Left ventricle myocardium inferior (tissue), 1 donor: ENCODE measurements at regions not wholly inside any gene's neighbourhood (a gene's known extent, or its start where the extent isn't known, plus 50 kb on each side); places are given as distances from the start of the nearest gene placed in this dataset.
"Not testable (repeated sequence)": the region's sequence is repeated elsewhere in the genome, so short reads cannot be mapped to it uniquely, and the experiment has no call there.

Experiments used
- DNase-seq: peaks from one replicate; pipeline ENCODE4 v3.0.0-alpha.2; 2020
- H3K27ac ChIP-seq: fragments of 200-600 bp; replicated peaks from 2 replicates; pipeline ENCODE4 v1.8.0; 2021
- H3K27me3 ChIP-seq: fragments of 200-600 bp; 2 replicates; pipeline ENCODE4 v1.8.0; 2021; ENCODE audit warnings: low read depth
- H3K36me3 ChIP-seq: fragments of 200-600 bp; 2 replicates; pipeline ENCODE4 v1.8.0; 2021
- H3K4me1 ChIP-seq: fragments of 200-600 bp; 2 replicates; pipeline ENCODE4 v1.8.0; 2021
- H3K4me3 ChIP-seq: fragments of 200-600 bp; 2 replicates; pipeline ENCODE4 v1.8.0; 2021; ENCODE audit warnings: mild to moderate bottlenecking, moderate library complexity
- H3K9me3 ChIP-seq: fragments of 200-600 bp; replicated peaks from 2 replicates; pipeline ENCODE4 v1.8.0; 2021
- intact Hi-C: fragments of 100-400 bp; cut with micrococcal nuclease; formaldehyde crosslinking; loops from one replicate; pipeline ENCODE4 v1.11.0; 2022
- TF ChIP-seq, protein P1 (sequence below): fragments of 200-600 bp; IDR thresholded peaks from 2 replicates; pipeline ENCODE4 v1.8.0; 2021; ENCODE audit warnings: antibody characterized with exemption, mild to moderate bottlenecking, borderline replicate concordance
- donor health status: DM: no; HTN: yes; CAD: no; lungs with severe emphysema.

DNA sequence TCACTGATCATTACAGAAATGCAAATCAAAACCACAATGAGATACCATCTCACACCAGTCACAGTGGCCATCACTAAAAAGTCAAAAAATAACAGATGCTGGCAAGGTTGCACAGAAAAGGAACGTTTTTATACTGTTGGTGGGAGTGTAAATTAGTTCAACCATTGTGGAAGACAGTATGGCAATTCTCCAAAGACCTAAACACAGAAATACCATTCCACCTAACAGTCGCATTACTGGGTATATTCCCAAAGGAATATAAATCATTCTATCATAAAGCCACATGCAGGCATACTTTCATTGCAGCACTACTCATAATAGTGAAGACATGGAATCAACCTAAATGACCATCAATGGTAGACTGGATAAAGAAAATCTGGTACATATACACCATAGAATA lies 83.2 kb upstream of the ARID5B start:
- H3K9me3 ChIP-seq, H3K27ac ChIP-seq, intact Hi-C loops, DNase-seq, H3K36me3 ChIP-seq, H3K27me3 ChIP-seq, H3K4me1 ChIP-seq, H3K4me3 ChIP-seq: not testable (repeated sequence)

- H3K27ac ChIP-seq: no peak overlapping the region
- H3K9me3 ChIP-seq: no peaks in the 10 kb centered on the region
- DNase-seq: no peak
- H3K4me3 ChIP-seq: no peak overlapping the region
- TF ChIP-seq, protein P1, sequence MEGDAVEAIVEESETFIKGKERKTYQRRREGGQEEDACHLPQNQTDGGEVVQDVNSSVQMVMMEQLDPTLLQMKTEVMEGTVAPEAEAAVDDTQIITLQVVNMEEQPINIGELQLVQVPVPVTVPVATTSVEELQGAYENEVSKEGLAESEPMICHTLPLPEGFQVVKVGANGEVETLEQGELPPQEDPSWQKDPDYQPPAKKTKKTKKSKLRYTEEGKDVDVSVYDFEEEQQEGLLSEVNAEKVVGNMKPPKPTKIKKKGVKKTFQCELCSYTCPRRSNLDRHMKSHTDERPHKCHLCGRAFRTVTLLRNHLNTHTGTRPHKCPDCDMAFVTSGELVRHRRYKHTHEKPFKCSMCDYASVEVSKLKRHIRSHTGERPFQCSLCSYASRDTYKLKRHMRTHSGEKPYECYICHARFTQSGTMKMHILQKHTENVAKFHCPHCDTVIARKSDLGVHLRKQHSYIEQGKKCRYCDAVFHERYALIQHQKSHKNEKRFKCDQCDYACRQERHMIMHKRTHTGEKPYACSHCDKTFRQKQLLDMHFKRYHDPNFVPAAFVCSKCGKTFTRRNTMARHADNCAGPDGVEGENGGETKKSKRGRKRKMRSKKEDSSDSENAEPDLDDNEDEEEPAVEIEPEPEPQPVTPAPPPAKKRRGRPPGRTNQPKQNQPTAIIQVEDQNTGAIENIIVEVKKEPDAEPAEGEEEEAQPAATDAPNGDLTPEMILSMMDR: no peak
- H3K27me3 ChIP-seq: no peaks in the 10 kb centered on the region
- no peaks in the 10 kb centered on the region for H3K4me1 ChIP-seq
- H3K36me3 ChIP-seq: no peaks in the 10 kb centered on the region
- intact Hi-C loops: no loop called here
Measured at GRCh38 chr10:61819208-61819607, 82.3 kb upstream of the ARID5B start.

- Histone ChIP-seq H3K9me3 (no peaks in the 10 kb centered on the region), H3K4me1 (no peaks in the 10 kb centered on the region), H3K27ac (no peak overlapping the region), H3K27me3 (no peaks in the 10 kb centered on the region), H3K36me3 (no peaks in the 10 kb centered on the region), H3K4me3 (no peak overlapping the region)
- intact Hi-C loops: no loop called here
- TF ChIP-seq, protein P1: no peak
- DNase-seq: no peak
Measured at GRCh38 chr10:61821153-61821552, 80.3 kb upstream of the ARID5B start.

- intact Hi-C loops: no loop called here
- TF ChIP-seq, protein P1: no peak
- H3K27ac ChIP-seq: no peak overlapping the region
Measured at GRCh38 chr10:61821693-61822092, 79.8 kb upstream of the ARID5B start.

GRCh38 chr10:61822096-61822495 lies 79.4 kb upstream of the ARID5B start:
- no peak for DNase-seq
- H3K4me3 ChIP-seq: no peak overlapping the region
- H3K27ac ChIP-seq: no peak overlapping the region
- no peaks in the 10 kb centered on the region for H3K4me1 ChIP-seq
- TF ChIP-seq, protein P1: no peak
- intact Hi-C loops: no loop called here
- no peaks in the 10 kb centered on the region for H3K36me3 ChIP-seq
- no peaks in the 10 kb centered on the region for H3K9me3 ChIP-seq
- no peaks in the 10 kb centered on the region for H3K27me3 ChIP-seq

More at GRCh38 chr10:61821693-61822092, 79.8 kb upstream of the ARID5B start:
- DNase-seq: no peak
- Histone ChIP-seq H3K4me3 (no peak overlapping the region), H3K27me3 (no peaks in the 10 kb centered on the region), H3K36me3 (no peaks in the 10 kb centered on the region), H3K9me3 (no peaks in the 10 kb centered on the region), H3K4me1 (no peaks in the 10 kb centered on the region)

DNA sequence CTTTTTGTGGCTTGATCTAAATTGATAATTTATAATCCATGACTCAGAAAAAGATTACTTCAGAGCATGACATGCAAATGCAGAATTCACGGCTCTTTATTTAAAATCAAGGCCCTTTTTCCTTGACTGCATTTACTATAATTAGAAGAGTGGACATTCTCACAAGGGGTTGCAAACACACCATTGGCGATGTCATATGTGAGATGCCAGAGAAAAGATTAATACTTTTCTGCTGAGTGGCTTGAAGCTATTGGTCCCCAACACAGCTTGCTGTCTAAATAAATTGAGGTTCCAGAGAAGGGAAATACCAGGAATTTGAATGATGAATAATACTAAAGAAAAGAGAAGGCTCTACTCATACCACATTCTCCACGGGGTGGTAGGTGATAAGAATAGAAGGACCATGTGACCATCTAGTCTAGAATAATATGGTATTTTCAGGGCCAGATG lies 78.7 kb upstream of the ARID5B start:
- Histone ChIP-seq H3K4me1 (no peaks in the 10 kb centered on the region), H3K27me3 (no peaks in the 10 kb centered on the region), H3K36me3 (no peaks in the 10 kb centered on the region), H3K27ac (no peak overlapping the region), H3K4me3 (no peak overlapping the region), H3K9me3 (no peaks in the 10 kb centered on the region)
- TF ChIP-seq, protein P1: no peak
- intact Hi-C loops: no loop called here
- DNase-seq: no peak
